ENCODE measurements at regions not wholly inside any gene's neighbourhood (a gene's known extent, or its start where the extent isn't known, plus 50 kb on each side); places are given as distances from the start of the nearest gene placed in this dataset.

GRCh38 chr5:100723229-100723628, 179.9 kb downstream of the ST8SIA4 start:
- TF ChIP-seq, protein P1, sequence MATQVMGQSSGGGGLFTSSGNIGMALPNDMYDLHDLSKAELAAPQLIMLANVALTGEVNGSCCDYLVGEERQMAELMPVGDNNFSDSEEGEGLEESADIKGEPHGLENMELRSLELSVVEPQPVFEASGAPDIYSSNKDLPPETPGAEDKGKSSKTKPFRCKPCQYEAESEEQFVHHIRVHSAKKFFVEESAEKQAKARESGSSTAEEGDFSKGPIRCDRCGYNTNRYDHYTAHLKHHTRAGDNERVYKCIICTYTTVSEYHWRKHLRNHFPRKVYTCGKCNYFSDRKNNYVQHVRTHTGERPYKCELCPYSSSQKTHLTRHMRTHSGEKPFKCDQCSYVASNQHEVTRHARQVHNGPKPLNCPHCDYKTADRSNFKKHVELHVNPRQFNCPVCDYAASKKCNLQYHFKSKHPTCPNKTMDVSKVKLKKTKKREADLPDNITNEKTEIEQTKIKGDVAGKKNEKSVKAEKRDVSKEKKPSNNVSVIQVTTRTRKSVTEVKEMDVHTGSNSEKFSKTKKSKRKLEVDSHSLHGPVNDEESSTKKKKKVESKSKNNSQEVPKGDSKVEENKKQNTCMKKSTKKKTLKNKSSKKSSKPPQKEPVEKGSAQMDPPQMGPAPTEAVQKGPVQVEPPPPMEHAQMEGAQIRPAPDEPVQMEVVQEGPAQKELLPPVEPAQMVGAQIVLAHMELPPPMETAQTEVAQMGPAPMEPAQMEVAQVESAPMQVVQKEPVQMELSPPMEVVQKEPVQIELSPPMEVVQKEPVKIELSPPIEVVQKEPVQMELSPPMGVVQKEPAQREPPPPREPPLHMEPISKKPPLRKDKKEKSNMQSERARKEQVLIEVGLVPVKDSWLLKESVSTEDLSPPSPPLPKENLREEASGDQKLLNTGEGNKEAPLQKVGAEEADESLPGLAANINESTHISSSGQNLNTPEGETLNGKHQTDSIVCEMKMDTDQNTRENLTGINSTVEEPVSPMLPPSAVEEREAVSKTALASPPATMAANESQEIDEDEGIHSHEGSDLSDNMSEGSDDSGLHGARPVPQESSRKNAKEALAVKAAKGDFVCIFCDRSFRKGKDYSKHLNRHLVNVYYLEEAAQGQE (IDR thresholded peaks at IDR 0.05; ENCODE audit: insufficient read depth in 1 of 2, low read depth in 2 of 2, low read length in 1 of 2): no peak
- TF ChIP-seq CTCF (IDR thresholded peaks at IDR 0.05): no peak
- TF ChIP-seq POLR2AphosphoS5 (IDR thresholded peaks at IDR 0.05; ENCODE audit: low read depth, low read length): no peak
